ENCODE measurements at regions not wholly inside any gene's neighbourhood (a gene's known extent, or its start where the extent isn't known, plus 50 kb on each side); places are given as distances from the start of the nearest gene placed in this dataset.

GRCh38 chr3:88824666-88825564 is 282.5 kb upstream of the EPHA3 start:
- TF ChIP-seq CTCF (IDR thresholded peaks at IDR 0.05) (no peak), POLR2A (IDR thresholded peaks at IDR 0.05) (no peak), POLR2AphosphoS5 (IDR thresholded peaks at IDR 0.05) (no peak)

Measured in breast epithelium (tissue), 3 donors.